Colonic mucosa (tissue), 4 donors: ENCODE measurements at regions not wholly inside any gene's neighbourhood (a gene's known extent, or its start where the extent isn't known, plus 50 kb on each side); places are given as distances from the start of the nearest gene placed in this dataset.
"Not testable (repeated sequence)": the region's sequence is repeated elsewhere in the genome, so short reads cannot be mapped to it uniquely, and the experiment has no call there.

Experiments
- DNase-seq: peaks from one replicate; pipeline ENCODE4 v3.0.0-alpha.2; 2020
- H3K27ac ChIP-seq: fragments of 200-600 bp; one replicate; pipeline ENCODE4 v1.8.0; 2021
- H3K27me3 ChIP-seq: fragments of 200-600 bp; one replicate; pipeline ENCODE4 v1.8.0; 2021
- H3K36me3 ChIP-seq: fragments of 200-600 bp; one replicate; pipeline ENCODE4 v1.8.0; 2021
- H3K4me1 ChIP-seq: fragments of 200-600 bp; one replicate; pipeline ENCODE4 v1.8.0; 2021; ENCODE audit warnings: mild to moderate bottlenecking
- H3K4me3 ChIP-seq: fragments of 200-600 bp; one replicate; pipeline ENCODE4 v1.8.0; 2021
- H3K9ac ChIP-seq, 2 donors: one replicate each; pipeline ENCODE4 v1.7.0; 2013; ENCODE audit warnings: control low read depth in 2 of 2, low read depth in 2 of 2, low read length in 2 of 2
- H3K9me3 ChIP-seq: fragments of 200-600 bp; one replicate; pipeline ENCODE4 v1.8.0; 2021
- intact Hi-C: fragments of 100-400 bp; cut with DNase I; formaldehyde crosslinking; loops from one replicate; pipeline ENCODE4 v1.14.1; 2022
- TF ChIP-seq, protein P1 (sequence below): fragments of 200-600 bp; IDR thresholded peaks from one replicate; pipeline ENCODE4 v1.8.0; 2022; ENCODE audit warnings: antibody characterized with exemption, mild to moderate bottlenecking
- donor health status: healthy.
- donor health status: DM: no; HTN: no; CAD: no.
- donor health status: DM: no; HTN: no; CAD: no.

- Histone ChIP-seq H3K27ac (no peak overlapping the region), H3K4me1 (no peaks in the 10 kb centered on the region), H3K4me3 (no peak overlapping the region), H3K36me3 (no peaks in the 10 kb centered on the region), H3K9me3 (no peaks in the 10 kb centered on the region), H3K27me3 (no peaks in the 10 kb centered on the region), H3K9ac (no peak overlapping the region)
- intact Hi-C loops: no loop called here
- DNase-seq: no peak
- TF ChIP-seq, protein P1, sequence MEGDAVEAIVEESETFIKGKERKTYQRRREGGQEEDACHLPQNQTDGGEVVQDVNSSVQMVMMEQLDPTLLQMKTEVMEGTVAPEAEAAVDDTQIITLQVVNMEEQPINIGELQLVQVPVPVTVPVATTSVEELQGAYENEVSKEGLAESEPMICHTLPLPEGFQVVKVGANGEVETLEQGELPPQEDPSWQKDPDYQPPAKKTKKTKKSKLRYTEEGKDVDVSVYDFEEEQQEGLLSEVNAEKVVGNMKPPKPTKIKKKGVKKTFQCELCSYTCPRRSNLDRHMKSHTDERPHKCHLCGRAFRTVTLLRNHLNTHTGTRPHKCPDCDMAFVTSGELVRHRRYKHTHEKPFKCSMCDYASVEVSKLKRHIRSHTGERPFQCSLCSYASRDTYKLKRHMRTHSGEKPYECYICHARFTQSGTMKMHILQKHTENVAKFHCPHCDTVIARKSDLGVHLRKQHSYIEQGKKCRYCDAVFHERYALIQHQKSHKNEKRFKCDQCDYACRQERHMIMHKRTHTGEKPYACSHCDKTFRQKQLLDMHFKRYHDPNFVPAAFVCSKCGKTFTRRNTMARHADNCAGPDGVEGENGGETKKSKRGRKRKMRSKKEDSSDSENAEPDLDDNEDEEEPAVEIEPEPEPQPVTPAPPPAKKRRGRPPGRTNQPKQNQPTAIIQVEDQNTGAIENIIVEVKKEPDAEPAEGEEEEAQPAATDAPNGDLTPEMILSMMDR: no peak
Measured at GRCh38 chr21:20169812-20170576, 828.2 kb upstream of the NCAM2 start.

DNA sequence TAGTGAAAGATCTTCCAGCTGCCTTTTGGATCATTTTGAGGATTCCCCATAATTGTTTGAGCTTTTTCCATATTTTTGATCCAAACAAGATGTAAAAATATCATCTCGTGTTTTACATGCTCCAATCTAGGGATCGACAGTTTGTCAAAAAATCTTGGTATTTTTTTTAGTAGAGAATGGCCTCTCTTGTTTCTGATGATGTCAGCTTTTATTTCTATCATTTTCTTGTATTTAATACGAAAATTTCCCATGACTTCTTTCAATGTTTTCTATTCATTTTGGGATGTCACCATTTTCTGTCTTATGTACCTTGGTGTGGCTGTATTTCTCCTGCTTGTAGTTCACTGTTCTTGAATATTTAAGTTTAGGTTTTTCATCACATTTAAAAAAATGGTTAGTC, 812.0 kb upstream of the NCAM2 start:
- DNase-seq: no peak
- Histone ChIP-seq H3K9ac (no peak overlapping the region), H3K36me3 (no peaks in the 10 kb centered on the region), H3K4me1 (no peaks in the 10 kb centered on the region), H3K4me3 (no peak overlapping the region), H3K9me3 (no peaks in the 10 kb centered on the region), H3K27me3 (no peaks in the 10 kb centered on the region), H3K27ac (no peak overlapping the region)
- intact Hi-C loops: no loop called here
- TF ChIP-seq, protein P1: no peak

GRCh38 chr21:20187028-20187427, 811.2 kb upstream of the NCAM2 start:
- Histone ChIP-seq H3K9me3 (no peaks in the 10 kb centered on the region), H3K4me3 (no peak overlapping the region), H3K9ac (no peak overlapping the region), H3K4me1 (no peaks in the 10 kb centered on the region), H3K36me3 (no peaks in the 10 kb centered on the region), H3K27ac (no peak overlapping the region), H3K27me3 (no peaks in the 10 kb centered on the region)
- intact Hi-C loops: no loop called here
- DNase-seq: no peak
- TF ChIP-seq, protein P1: no peak

DNA sequence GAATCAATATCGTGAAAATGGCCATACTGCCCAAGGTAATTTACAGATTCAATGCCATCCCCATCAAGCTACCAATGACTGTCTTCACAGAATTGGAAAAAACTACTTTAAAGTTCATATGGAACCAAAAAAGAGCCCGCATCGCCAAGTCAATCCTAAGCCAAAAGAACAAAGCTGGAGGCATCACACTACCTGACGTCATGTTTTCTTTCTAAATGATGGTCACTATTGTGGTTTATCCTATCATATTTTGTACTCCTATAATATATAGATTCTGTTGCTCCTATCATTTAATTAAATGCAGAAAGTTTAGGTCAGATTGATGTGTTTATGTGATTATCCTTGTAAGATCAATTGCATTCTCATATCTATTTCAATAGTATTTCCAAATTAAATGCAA, 796.9 kb upstream of the NCAM2 start:
- H3K27ac ChIP-seq, H3K4me3 ChIP-seq, H3K36me3 ChIP-seq, H3K9ac ChIP-seq, H3K27me3 ChIP-seq, DNase-seq, H3K9me3 ChIP-seq, H3K4me1 ChIP-seq, intact Hi-C loops: not testable (repeated sequence)

DNA sequence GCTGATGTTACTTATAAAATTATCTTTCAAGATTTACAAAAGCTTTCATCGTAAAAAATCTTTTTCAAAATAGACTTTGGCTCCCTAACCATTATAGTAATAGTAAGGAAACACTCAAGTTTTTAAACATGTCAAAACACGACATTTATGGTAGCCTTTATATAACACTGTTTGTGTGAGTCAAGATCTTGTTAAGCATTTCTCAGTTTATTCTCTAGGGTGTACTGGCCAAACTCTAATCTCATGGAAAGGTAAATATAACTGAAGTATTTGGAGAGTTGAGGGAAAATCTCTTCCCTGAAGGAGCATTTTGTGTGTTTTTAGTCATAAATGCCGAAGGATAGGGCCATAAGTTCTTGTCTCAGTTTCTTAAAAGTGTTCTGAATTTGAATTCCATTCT, 790.9 kb upstream of the NCAM2 start:
- H3K27me3 ChIP-seq: no peaks in the 10 kb centered on the region
- H3K36me3 ChIP-seq: no peaks in the 10 kb centered on the region
- H3K4me3 ChIP-seq: no peak overlapping the region
- DNase-seq: no peak
- no peaks in the 10 kb centered on the region for H3K9me3 ChIP-seq
- H3K27ac ChIP-seq: no peak overlapping the region
- intact Hi-C loops: no loop called here
- H3K9ac ChIP-seq: no peak overlapping the region
- no peaks in the 10 kb centered on the region for H3K4me1 ChIP-seq
- TF ChIP-seq, protein P1: no peak

- H3K4me3 ChIP-seq: no peak overlapping the region
- no peaks in the 10 kb centered on the region for H3K9me3 ChIP-seq
- no peak overlapping the region for H3K9ac ChIP-seq
- DNase-seq: no peak
- TF ChIP-seq, protein P1: no peak
- H3K27ac ChIP-seq: no peak overlapping the region
- intact Hi-C loops: no loop called here
- H3K4me1 ChIP-seq: no peaks in the 10 kb centered on the region
- no peaks in the 10 kb centered on the region for H3K27me3 ChIP-seq
- H3K36me3 ChIP-seq: no peaks in the 10 kb centered on the region
Measured at GRCh38 chr21:20215959-20216358, 782.2 kb upstream of the NCAM2 start.
